Adrenal gland (tissue), 9 donors: ENCODE measurements at regions not wholly inside any gene's neighbourhood (a gene's known extent, or its start where the extent isn't known, plus 50 kb on each side); places are given as distances from the start of the nearest gene placed in this dataset.

Experiments used
- DNase-seq, 7 donors: peaks; one replicate each; pipeline ENCODE4 v3.0.0-alpha.2; 2019 to 2020
- H3K27ac ChIP-seq, 5 donors: fragments of 200-600 bp; sonication (generic) in 4 of 5; 1 replicate in 3 of 5; 2 replicates in 2 of 5; pipeline versions ENCODE4 v1.5.1 to v1.8.0; 2016 to 2020; ENCODE audit warnings: mild to moderate bottlenecking in 1 of 5
- H3K27me3 ChIP-seq: fragments of 200-600 bp; 2 replicates; pipeline ENCODE4 v1.8.0; 2021
- H3K36me3 ChIP-seq, 2 donors: fragments of 200-600 bp; replicated peaks in 1 of 2; 1 replicate in 1 of 2; 2 replicates in 1 of 2; pipeline versions ENCODE4 v1.5.1 to v1.8.0; 2018 to 2022
- H3K4me1 ChIP-seq, 2 donors: fragments of 200-600 bp; replicated peaks in 1 of 2; 1 replicate in 1 of 2; 2 replicates in 1 of 2; pipeline versions ENCODE4 v1.5.1 to v1.8.0; 2018 to 2021
- H3K4me3 ChIP-seq, 4 donors: fragments of 200-600 bp; sonication (generic) in 3 of 4; one replicate each; pipeline ENCODE4 v1.5.1; 2016 to 2018
- H3K9me3 ChIP-seq, 3 donors: fragments of 200-600 bp; sonication (generic) in 1 of 3; replicated peaks in 1 of 3; 1 replicate in 2 of 3; 2 replicates in 1 of 3; pipeline versions ENCODE4 v1.5.1 to v1.8.0; 2016 to 2021
- CTCF ChIP-seq, 6 experiments: fragments of 450-650 bp in 4 of 6; fragments of 200-600 bp in 2 of 6; sonication (generic) in 1 of 6; IDR thresholded peaks; 1 replicate in 5 of 6; 2 replicates in 1 of 6; pipeline versions ENCODE4 v1.5.1 to v1.8.0; 2016 to 2021; ENCODE audit warnings: antibody characterized with exemption in 6 of 6, mild to moderate bottlenecking in 2 of 6, moderate library complexity in 1 of 6
- POLR2A ChIP-seq, 2 donors: fragments of 450-650 bp; IDR thresholded peaks; one replicate each; pipeline ENCODE4 v1.6.1; 2017; ENCODE audit warnings: antibody characterized with exemption in 2 of 2, mild to moderate bottlenecking in 2 of 2, moderate library complexity in 1 of 2
- WGBS, 4 donors: extraction: QIAGEN DNeasy Blood & Tissue Kit in 2 of 4; methylation state at CpG; one replicate each; pipeline versions ENCODE4 v1.1.5 to v1.1.7; 2013 to 2017; 5-methylcytosine and 5-hydroxymethylcytosine counted together
- intact Hi-C, 2 donors: fragments of 100-400 bp; cut with DNase I; formaldehyde crosslinking; loops; one replicate each; pipeline versions ENCODE4 v1.14.1 to v1.15.0; 2022 to 2023
- donor health status: healthy with polysubstance abuse.
- donor health status: Bipolar disorder and iron deficiency.
- donor health status: DM: yes; HTN: yes; CAD: no.
- donor health status: DM: no; HTN: no; CAD: no.
- donor health status: DM: no; HTN: no; CAD: no.

DNA sequence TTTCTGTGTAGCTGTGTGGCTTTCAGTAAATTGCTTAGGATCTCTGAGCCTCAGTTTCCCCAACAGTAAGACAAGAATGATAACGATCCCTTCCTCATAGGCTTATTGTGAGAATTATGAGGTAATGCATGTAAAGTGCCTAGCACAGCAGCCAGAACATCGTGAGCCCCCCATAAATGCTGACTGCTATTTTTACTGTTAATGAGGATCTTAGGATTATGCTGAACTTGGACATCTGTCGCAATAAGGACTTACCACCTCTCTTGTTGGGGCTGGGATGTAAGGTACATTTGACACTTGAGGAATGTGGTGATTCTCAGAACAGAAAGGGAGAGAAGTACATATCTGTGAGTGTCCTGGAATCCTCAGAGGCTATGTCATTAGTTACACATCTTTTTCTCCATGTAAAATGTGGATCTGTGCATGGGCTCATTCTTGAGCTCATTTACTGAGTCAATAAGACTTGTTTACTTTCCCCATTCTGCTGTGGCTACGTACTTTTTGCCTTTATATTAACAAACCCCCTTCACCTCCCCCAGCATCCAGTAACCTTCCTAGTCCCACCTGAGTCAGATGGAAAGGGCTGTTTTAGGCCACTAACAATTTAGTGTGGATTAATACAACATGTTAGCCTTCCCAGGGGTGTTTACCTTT is 64.4 kb upstream of the PLEKHG1 start:
- Histone ChIP-seq H3K36me3 (no peaks in the 10 kb centered on the region), H3K4me3 (no peak overlapping the region), H3K27ac (no peak overlapping the region), H3K4me1 (no peaks in the 10 kb centered on the region), H3K27me3 (no peaks in the 10 kb centered on the region), H3K9me3 (no peaks in the 10 kb centered on the region)
- WGBS, 4 donors = 78 to 82% (median 79%) methylated on average over 4 of the region's 4 CpGs
- DNase-seq = no peak
- intact Hi-C loops = no loop called here
- TF ChIP-seq CTCF (IDR thresholded peaks at IDR 0.05) = no peak
- no peak for TF ChIP-seq POLR2A (IDR thresholded peaks at IDR 0.05)

DNA sequence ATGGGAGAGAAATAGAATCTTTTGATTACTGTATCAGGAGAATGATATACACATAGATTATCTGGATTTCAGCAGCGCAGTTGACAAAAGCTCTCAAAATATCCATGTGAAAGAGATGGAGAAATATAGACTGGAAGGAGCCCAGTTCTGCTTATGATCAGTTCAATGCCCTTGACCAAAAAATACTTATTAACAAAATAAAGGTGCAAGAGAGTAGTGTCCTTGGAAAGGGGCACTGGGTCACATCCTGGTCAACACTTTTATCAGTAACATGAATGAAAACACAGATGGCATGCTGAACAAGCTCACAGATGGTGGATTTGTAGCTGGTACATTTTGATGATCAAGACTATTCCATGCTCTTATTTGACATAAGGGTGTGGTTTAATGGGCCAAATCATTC is 63.9 kb upstream of the PLEKHG1 start:
- intact Hi-C loops = no loop called here

DNA sequence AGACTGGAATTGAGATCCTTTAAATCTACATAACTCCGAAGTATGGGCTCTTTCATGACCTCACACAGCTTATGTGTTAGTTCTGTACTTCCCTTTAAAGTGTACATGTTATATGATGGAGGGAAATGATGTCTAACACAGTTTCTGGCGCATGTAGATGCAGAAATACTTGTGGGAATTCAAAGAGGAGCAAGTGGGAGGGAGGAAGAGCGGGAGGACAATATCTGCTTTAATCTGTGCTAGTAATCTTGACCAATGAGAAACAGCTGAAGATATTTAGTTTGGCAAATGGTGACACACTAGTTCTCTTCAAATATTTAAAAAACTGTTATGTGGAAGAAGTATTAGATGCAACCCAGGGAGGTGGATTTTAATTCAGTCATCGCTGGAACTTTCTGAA is 62.9 kb upstream of the PLEKHG1 start:
- H3K9me3 ChIP-seq = no peaks in the 10 kb centered on the region
- no peak for DNase-seq
- 70 to 78% (median 75%) methylated on average over 4 of the region's 4 CpGs for WGBS, 4 donors
- intact Hi-C loops = no loop called here
- TF ChIP-seq CTCF (IDR thresholded peaks at IDR 0.05) = no peak
- TF ChIP-seq POLR2A (IDR thresholded peaks at IDR 0.05) = no peak
- no peaks in the 10 kb centered on the region for H3K36me3 ChIP-seq
- no peak overlapping the region for H3K4me3 ChIP-seq
- H3K27ac ChIP-seq = peak overlapping the region in 1 of 5 donors; percentile 16
- H3K4me1 ChIP-seq = no peaks in the 10 kb centered on the region
- no peaks in the 10 kb centered on the region for H3K27me3 ChIP-seq

More for the DNA sequence above, 63.9 kb upstream of the PLEKHG1 start:
- Histone ChIP-seq H3K9me3 (no peaks in the 10 kb centered on the region), H3K36me3 (no peaks in the 10 kb centered on the region), H3K4me1 (no peaks in the 10 kb centered on the region), H3K27ac (no peak overlapping the region), H3K27me3 (no peaks in the 10 kb centered on the region), H3K4me3 (no peak overlapping the region)
- no peak for DNase-seq
- TF ChIP-seq CTCF (IDR thresholded peaks at IDR 0.05) (no peak), POLR2A (IDR thresholded peaks at IDR 0.05) (no peak)
- 89 to 96% (median 92%) methylated on average over 1 of the region's 1 CpG for WGBS, 4 donors

DNA sequence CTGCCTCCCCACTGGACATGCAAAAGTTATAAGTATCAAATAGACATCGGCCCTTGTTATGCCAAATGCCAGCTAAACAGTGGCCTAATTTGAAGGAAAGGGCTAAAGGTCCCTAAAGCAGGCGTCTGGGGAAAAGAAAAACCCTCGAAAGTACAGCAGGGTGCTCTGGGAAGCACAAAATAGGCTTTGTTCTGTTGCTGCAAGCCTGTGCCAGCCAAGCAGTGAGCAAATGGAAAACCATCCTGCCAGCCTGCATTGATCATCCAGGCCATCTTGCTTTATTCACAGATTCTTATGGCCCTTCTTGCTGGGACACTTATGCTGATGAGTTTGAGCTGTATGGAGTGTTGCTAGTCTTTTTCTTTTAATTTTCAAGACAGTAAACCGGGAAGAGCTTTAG is 62.2 kb upstream of the PLEKHG1 start:
- intact Hi-C loops = no loop called here
- TF ChIP-seq POLR2A (IDR thresholded peaks at IDR 0.05) = no peak
- TF ChIP-seq CTCF (IDR thresholded peaks at IDR 0.05) = no peak
- H3K4me3 ChIP-seq = no peak overlapping the region
- H3K27me3 ChIP-seq = no peaks in the 10 kb centered on the region
- H3K36me3 ChIP-seq = no peaks in the 10 kb centered on the region
- WGBS, 4 donors = 64 to 75% (median 70%) methylated on average over 4 of the region's 4 CpGs
- H3K9me3 ChIP-seq = no peaks in the 10 kb centered on the region
- H3K27ac ChIP-seq = peak overlapping the region in 1 of 5 donors; percentile 16
- DNase-seq = no peak
- H3K4me1 ChIP-seq = no peaks in the 10 kb centered on the region
